ENCODE measurements at regions not wholly inside any gene's neighbourhood (a gene's known extent, or its start where the extent isn't known, plus 50 kb on each side); places are given as distances from the start of the nearest gene placed in this dataset.

DNA sequence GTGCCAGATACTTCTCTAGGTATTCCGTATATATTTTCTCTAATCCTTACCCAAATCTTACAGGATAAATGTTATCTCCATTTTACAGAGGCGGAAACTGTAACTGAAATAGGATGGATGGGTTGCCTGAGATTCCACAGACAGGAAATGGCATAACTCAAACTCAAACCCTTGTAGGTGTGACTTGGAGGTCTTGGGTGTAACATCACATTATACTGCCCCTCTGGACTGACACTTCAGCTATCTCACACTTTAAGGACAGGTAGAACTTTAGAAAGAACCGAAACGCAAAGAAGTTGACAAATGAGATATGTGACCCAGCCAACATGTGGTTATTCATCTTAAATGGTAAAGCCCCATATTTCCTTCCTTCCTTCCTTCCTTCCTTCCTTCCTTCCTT is 122.1 kb downstream of the PDCD6IP start:
- TF ChIP-seq, protein P1, sequence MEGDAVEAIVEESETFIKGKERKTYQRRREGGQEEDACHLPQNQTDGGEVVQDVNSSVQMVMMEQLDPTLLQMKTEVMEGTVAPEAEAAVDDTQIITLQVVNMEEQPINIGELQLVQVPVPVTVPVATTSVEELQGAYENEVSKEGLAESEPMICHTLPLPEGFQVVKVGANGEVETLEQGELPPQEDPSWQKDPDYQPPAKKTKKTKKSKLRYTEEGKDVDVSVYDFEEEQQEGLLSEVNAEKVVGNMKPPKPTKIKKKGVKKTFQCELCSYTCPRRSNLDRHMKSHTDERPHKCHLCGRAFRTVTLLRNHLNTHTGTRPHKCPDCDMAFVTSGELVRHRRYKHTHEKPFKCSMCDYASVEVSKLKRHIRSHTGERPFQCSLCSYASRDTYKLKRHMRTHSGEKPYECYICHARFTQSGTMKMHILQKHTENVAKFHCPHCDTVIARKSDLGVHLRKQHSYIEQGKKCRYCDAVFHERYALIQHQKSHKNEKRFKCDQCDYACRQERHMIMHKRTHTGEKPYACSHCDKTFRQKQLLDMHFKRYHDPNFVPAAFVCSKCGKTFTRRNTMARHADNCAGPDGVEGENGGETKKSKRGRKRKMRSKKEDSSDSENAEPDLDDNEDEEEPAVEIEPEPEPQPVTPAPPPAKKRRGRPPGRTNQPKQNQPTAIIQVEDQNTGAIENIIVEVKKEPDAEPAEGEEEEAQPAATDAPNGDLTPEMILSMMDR (conservative IDR thresholded peaks at IDR 0.05), result no peak
- no peak for TF ChIP-seq ZFX (IDR thresholded peaks at IDR 0.05)
